NCI-H82 treated with DMSO at 0.1 percent for 48 hours (cell line): ENCODE measurements at regions not wholly inside any gene's neighbourhood (a gene's known extent, or its start where the extent isn't known, plus 50 kb on each side); places are given as distances from the start of the nearest gene placed in this dataset.

ENCODE experiments used
- DNase-seq: peaks from one replicate; lab custom pipeline; 2025; ENCODE audit not compliant: unreplicated experiment; lab: John Stamatoyannopoulos, UW

- no peak for DNase-seq
Observed at GRCh38 chr18:22332590-22332989, 85.1 kb downstream of the CTAGE1 start.

GRCh38 chr18:22330508-22330907 is 87.2 kb downstream of the CTAGE1 start:
- no peak for DNase-seq

- no peak for DNase-seq
Observed at GRCh38 chr18:22325396-22325795, 92.3 kb downstream of the CTAGE1 start.

GRCh38 chr18:22324191-22325131 is 93.3 kb downstream of the CTAGE1 start:
- DNase-seq, result no peak

- no peak for DNase-seq
Observed at GRCh38 chr18:22322243-22322691, 95.4 kb downstream of the CTAGE1 start.

GRCh38 chr18:22320771-22321170 is 96.9 kb downstream of the CTAGE1 start:
- DNase-seq, result no peak

- no peak for DNase-seq
Observed at GRCh38 chr18:22320155-22320554, 97.6 kb downstream of the CTAGE1 start.

- DNase-seq, result no peak
Observed at GRCh38 chr18:22318745-22319407, 98.8 kb downstream of the CTAGE1 start.

GRCh38 chr18:22314420-22314819 is 103.3 kb downstream of the CTAGE1 start:
- no peak for DNase-seq

GRCh38 chr18:22314001-22314400 is 103.7 kb downstream of the CTAGE1 start:
- no peak for DNase-seq

GRCh38 chr18:22311301-22311700 is 106.4 kb downstream of the CTAGE1 start:
- no peak for DNase-seq

- no peak for DNase-seq
Observed at GRCh38 chr18:22309191-22309590, 108.5 kb downstream of the CTAGE1 start.

- no peak for DNase-seq
Observed at GRCh38 chr18:22307528-22307927, 110.2 kb downstream of the CTAGE1 start.

GRCh38 chr18:22303927-22304326 is 113.8 kb downstream of the CTAGE1 start:
- no peak for DNase-seq

GRCh38 chr18:22302144-22302543 is 115.6 kb downstream of the CTAGE1 start:
- no peak for DNase-seq

- DNase-seq, result no peak
Observed at GRCh38 chr18:22300665-22301636, 116.8 kb downstream of the CTAGE1 start.

- no peak for DNase-seq
Observed at GRCh38 chr18:22297008-22297407, 120.7 kb downstream of the CTAGE1 start.

- no peak for DNase-seq
Observed at GRCh38 chr18:22296304-22296703, 121.4 kb downstream of the CTAGE1 start.

GRCh38 chr18:22293417-22293816 is 124.0 kb downstream of the GATA6 start:
- no peak for DNase-seq

- DNase-seq, result no peak
Observed at GRCh38 chr18:22290004-22290403, 120.6 kb downstream of the GATA6 start.

- DNase-seq, result no peak
Observed at GRCh38 chr18:22286585-22286984, 117.2 kb downstream of the GATA6 start.
